ENCODE measurements at regions not wholly inside any gene's neighbourhood (a gene's known extent, or its start where the extent isn't known, plus 50 kb on each side); places are given as distances from the start of the nearest gene placed in this dataset.

DNA sequence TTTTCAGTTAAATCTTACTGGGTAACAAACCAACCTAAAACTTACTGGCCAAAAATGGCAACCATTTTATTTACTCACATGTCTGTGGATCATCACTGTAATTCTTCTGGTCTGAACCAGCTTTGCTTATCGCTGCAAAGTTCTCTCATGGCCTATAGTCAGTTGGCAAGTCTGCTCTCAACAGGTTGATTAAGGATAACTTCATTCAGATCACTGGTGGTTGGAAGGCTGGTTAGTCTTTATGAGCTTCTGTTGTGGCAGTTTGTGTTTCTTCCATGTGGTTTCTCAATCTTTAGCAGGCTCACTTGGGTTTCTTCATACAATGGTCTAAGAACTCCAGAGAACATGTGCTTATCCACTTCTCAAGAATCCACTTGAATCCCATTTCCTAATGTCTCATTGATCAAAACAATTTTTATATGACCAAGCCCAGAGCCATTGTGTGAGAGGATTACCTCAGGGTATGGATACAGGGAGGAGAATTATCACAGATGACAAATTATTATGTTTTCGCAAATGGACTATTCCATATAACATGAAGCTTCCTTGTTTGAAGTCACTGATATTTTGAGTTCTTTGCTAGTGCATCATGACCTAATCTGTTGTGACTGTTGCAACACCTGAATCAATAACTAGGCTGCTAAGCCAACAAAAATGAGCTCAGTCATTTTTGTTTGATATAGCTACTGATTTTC lies 155.4 kb upstream of the BMP2 start:
- no peak for DNase-seq

- DNase-seq: no peak
These were observed 160.8 kb upstream of the BMP2 start for GRCh38 chr20:6606651-6607050.

- no peak for DNase-seq
These were observed 162.2 kb upstream of the BMP2 start for GRCh38 chr20:6605055-6605935.

GRCh38 chr20:6604179-6604578 lies 163.3 kb upstream of the BMP2 start:
- DNase-seq: no peak

DNA sequence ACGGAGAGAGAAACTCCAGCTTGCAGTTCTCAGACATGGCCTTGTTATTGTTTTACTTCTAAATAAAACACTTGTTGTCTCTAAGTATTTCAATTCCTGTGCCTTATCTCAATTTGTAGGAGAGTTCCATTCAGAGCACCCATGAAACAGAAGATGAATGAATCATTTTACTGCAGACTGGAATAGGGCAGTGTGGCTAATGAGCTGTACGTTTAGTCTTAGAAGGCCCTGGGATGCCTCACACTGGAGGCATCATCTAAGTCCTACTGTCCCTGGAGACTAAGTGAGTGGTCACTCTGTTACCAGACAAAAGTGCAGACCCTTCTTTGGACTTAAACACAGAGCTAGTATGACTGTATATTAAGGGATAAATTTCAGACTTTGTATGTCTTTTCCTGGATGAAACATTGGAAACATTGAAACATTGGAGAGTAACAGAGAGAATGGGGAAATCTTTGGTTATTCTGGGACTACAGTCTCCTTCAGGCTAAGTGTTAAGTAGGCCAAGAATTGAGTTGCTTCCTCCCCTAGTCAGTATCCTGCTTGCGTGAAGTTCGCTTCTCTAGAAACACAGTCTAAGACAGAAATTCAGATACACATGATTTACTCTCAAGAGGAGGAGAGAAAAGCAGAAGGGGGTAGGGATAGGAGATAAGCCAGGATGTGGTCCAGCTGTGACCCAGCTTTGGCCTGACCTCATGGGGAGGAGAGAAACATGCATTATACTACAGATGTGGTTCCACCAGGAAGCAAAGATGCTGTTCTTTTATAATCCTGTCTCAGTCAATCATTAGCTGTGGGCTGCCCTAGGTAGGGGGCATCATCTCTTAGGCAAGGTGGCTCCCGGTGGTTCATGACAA lies 167.4 kb upstream of the BMP2 start:
- no peak for DNase-seq

- DNase-seq: no peak
These were observed 171.8 kb upstream of the BMP2 start for GRCh38 chr20:6595704-6596103.

GRCh38 chr20:6590891-6591637 lies 176.4 kb upstream of the BMP2 start:
- DNase-seq: peak; percentile 59

GRCh38 chr20:6588296-6588695 lies 179.2 kb upstream of the BMP2 start:
- DNase-seq: no peak

DNA sequence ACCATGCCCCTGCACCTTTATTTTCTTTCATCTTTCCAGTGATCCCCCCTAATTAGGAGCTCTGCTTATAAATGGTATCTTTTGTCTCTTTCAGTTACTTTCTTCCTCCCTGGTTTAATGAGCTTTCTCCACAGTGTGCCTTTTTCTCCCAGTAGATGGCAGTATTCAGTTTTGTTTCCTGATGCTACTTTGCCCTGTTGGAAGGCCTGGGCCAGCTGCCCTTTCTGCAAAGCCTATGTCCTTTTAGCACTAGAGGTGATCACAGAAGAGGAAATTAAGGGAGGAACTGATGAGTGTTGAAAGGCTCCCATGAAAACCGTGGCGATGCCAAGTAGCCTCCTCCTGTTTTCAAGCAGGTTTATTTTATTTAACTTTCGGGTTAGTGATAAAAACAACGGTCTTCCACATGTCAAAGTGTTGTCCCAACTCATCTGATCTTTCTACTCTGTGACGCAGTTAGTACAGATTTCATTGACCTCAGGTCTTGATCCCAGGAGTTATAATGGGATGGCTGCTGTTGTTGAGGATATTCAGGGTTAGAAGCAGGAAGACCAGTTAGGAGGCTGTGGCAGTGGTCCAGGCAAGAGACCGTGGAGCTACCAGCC lies 184.2 kb upstream of the BMP2 start:
- peak; percentile 38 for DNase-seq

DNA sequence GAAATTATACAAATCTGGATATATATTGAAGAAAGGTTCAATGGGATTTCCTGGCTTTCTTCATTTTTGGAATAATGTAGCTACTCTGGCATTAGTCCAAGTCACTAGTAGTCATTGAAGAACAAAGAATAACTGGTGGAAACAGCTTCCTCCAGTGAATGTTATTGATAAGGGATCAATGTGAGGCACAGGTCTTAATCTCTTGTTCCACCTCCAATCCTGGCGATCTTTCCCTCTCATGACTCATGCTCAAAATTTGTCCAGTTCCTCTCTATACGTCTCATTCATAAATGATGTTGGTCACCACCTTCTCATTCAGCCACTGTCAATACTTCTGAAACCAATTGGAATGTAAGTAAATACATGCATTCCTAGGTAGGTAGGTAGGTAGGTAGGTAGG lies 185.0 kb upstream of the BMP2 start:
- no peak for DNase-seq

- DNase-seq: no peak
These were observed 187.0 kb upstream of the BMP2 start for GRCh38 chr20:6580486-6580885.

GRCh38 chr20:6579824-6580223 lies 187.7 kb upstream of the BMP2 start:
- DNase-seq: no peak

DNA sequence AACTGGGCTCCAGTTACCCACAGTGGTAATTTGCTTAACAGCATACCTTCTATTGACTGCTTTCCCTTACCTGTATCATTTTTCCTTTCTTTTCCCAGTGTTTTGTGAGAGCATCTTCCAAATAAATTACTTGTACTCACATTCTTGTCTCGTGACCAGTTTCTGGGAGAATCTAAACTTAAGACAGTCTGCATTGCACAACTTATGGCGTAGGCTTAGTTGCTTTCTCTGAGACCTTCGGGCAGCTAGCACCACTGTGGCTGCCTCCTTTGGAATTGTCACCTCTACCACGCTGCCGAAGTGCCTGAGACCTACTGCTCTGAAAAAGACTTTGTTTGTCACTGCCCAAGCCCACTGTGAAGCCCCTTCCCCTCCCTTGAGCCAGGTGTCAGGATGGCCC lies 188.1 kb upstream of the BMP2 start:
- DNase-seq: no peak

DNA sequence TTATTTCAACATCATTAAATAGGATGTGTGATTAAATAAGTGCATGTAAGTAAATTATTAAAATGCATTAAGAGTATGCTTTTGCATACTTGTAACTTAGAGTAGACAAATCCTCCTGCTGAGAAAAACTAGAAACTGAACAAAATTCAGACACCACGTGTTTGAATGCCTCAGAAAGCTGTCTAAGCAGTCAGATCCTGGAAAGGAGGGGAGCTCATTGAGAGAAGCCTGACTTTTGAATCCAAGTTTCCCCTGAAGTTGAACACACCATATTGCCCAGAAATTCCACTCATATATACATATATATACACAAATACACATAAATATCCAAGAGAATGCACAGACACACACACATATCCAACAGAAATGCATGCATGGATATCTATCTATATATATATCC lies 190.0 kb upstream of the BMP2 start:
- DNase-seq: no peak

DNA sequence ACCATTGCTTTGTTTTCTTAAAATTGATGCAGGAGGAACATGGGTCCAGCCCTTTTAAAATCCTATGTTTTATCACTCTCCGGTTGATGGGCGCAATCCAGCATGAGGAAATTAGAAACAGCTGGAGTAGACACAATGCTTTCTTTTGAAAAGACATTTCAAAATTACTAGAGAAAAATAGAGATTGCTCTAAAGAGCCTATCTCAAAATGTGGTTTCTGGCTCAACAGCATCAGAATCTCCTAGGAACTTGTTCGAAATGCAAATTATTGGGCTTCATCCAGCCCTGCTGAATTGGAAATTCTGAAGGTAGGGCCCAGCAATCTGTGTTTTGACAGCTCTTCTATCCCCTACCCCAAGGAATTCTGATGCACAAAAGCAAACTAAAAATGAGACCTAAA lies 190.8 kb upstream of the BMP2 start:
- no peak for DNase-seq

DNA sequence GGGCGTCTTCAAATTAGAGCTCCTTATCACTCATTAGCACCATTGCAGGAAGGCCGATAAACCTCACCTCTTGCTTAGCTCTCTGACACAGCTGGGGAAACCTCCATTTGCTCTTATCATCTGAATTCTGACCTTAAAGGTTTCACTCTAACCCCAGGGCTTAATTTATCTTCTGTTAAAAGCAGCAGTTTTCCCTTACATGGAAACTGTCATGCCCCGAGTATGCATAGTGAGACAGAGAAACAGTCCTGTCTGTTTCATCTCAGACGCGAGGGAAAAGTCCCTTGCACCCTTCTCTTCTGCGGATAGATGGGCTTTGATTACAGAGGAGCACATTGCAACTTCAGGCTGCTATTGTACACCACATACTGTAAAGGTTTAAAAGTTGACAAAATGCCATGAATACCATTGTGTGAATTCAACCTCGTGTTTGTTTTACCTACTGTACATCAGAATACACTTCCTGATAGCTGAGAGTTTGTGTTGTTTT lies 191.5 kb upstream of the BMP2 start:
- DNase-seq: no peak

- DNase-seq: no peak
These were observed 200.7 kb upstream of the BMP2 start for GRCh38 chr20:6566821-6567220.

GRCh38 chr20:6562111-6562510 lies 205.4 kb upstream of the BMP2 start:
- no peak for DNase-seq

GRCh38 chr20:6560978-6561377 lies 206.5 kb upstream of the BMP2 start:
- no peak for DNase-seq

- DNase-seq: no peak
These were observed 207.7 kb upstream of the BMP2 start for GRCh38 chr20:6559791-6560190.

DNA sequence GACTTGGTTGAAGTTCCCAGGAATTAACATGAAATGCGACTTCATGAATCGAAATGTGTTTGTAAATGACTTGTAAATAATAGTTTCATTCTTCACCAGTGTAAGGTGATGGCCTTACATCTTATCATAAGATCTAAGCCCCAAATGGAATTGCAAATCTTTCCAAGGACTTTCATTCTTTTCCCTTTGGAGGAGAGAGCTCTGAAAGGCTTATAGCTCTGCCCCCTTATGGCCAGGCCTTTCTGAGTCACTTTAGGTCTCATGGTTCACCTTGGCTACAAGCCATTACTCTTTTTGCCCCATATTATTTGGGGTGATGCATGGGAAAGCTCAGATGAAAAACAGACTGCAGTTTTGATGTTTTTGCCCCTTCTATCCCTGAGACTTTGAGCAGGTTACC lies 209.1 kb upstream of the BMP2 start:
- DNase-seq: no peak

All from femur (tissue), 1 donor.